ENCODE measurements at regions not wholly inside any gene's neighbourhood (a gene's known extent, or its start where the extent isn't known, plus 50 kb on each side); places are given as distances from the start of the nearest gene placed in this dataset.

DNA sequence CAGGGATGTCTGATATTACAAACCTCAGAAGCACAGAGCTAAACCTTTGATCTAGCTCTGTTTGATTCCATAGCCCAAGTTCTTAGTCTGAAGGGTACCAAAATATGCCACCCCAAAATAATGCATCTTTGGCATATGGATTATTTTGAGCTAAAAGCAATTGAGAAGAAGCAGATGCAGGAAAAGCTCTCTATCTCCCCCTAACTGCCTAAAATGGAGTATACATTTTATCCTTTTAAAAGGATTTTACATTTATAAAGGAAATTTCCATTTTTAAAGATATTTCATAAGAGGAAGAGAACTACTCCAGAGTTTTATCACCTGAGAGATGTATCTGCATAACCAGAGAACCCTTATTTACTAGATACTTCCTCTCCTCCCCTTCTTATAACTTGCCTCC lies 158.7 kb downstream of the ZNF674 start:
- Histone ChIP-seq H3K9me3 (replicated peaks in 1 of 2; ENCODE audit: control insufficient read depth in 1 of 2, insufficient read depth in 1 of 2, low read length in 2 of 2) (peaks cover 2 to 11% of the 10 kb centered on the region in 2 donors), H3K79me2 (ENCODE audit: insufficient read depth, low read length) (no peaks in the 10 kb centered on the region)
- no peak overlapping the region for H3K4me3 Mint-ChIP-seq

DNA sequence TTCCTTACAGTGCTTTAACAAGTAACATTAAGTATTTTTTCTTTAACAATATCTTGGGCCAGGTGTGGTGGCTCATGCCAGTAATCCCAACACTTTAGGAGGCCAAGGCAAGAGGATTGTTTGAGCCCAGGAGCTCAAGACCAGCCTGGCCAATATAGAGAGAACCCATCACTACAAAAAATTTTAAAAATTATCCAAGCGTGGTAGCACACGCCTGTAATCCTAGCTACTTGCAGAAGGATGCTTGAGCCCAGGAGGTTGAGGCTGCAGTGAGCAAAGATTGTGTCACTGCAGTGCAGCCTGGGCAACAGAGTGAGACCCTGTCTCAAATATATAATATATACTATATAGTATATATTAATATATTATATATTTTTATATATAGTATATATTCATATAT lies 162.2 kb downstream of the ZNF674 start:
- DNase-seq: no peak
- H3K4me3 ChIP-seq (replicated peaks in 1 of 3; ENCODE audit: low read depth in 2 of 3, low read length in 3 of 3): no peak overlapping the region

More for the DNA sequence above, 158.7 kb downstream of the ZNF674 start:
- Histone ChIP-seq H3K4me1 (ENCODE audit: control insufficient read depth in 1 of 2, insufficient read depth in 2 of 2, low read length in 2 of 2) (peaks cover 7% of the 10 kb centered on the region in 2 donors), H3K36me3 (replicated peaks in 1 of 2; ENCODE audit: control insufficient read depth in 1 of 2, insufficient read depth in 2 of 2, low read length in 2 of 2) (no peaks in the 10 kb centered on the region), H3K4me3 (replicated peaks in 1 of 3; ENCODE audit: low read depth in 2 of 3, low read length in 3 of 3) (no peak overlapping the region), H3K9ac (ENCODE audit: insufficient read depth, low read length, poor library complexity, severe bottlenecking) (no peak overlapping the region), H3K27ac (ENCODE audit: low read depth in 1 of 2, low read length in 2 of 2) (no peak overlapping the region), H4K20me1 (ENCODE audit: insufficient read depth, low read length) (no peaks in the 10 kb centered on the region), H3K4me2 (replicated peaks; ENCODE audit: extremely low read depth, low read length, poor library complexity, severe bottlenecking) (no peak overlapping the region), H3K27me3 (ENCODE audit: control insufficient read depth in 2 of 2, insufficient read depth in 2 of 2, low read length in 2 of 2) (no peaks in the 10 kb centered on the region), H2AFZ (ENCODE audit: insufficient read depth, low read depth, low read length, poor library complexity, severe bottlenecking) (no peak overlapping the region)
- Mint-ChIP-seq H3K36me3 (no peaks in the 10 kb centered on the region), H3K9me3 (peaks cover 3 to 12% (median 8%) of the 10 kb centered on the region in 7 donors), H3K27me3 (ENCODE audit: low read depth in 3 of 3) (peaks cover 0 to 5% (median 0%) of the 10 kb centered on the region in 3 donors), H3K27ac (no peak overlapping the region), H3K4me1 (peaks cover 8% of the 10 kb centered on the region)
- intact Hi-C loops (cut with micrococcal nuclease): no loop called here
- no peak for DNase-seq
- TF ChIP-seq, protein P1, sequence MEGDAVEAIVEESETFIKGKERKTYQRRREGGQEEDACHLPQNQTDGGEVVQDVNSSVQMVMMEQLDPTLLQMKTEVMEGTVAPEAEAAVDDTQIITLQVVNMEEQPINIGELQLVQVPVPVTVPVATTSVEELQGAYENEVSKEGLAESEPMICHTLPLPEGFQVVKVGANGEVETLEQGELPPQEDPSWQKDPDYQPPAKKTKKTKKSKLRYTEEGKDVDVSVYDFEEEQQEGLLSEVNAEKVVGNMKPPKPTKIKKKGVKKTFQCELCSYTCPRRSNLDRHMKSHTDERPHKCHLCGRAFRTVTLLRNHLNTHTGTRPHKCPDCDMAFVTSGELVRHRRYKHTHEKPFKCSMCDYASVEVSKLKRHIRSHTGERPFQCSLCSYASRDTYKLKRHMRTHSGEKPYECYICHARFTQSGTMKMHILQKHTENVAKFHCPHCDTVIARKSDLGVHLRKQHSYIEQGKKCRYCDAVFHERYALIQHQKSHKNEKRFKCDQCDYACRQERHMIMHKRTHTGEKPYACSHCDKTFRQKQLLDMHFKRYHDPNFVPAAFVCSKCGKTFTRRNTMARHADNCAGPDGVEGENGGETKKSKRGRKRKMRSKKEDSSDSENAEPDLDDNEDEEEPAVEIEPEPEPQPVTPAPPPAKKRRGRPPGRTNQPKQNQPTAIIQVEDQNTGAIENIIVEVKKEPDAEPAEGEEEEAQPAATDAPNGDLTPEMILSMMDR (IDR thresholded peaks at IDR 0.05): peak; percentile 25

More for the DNA sequence above, 162.2 kb downstream of the ZNF674 start:
- Histone ChIP-seq H3K4me2 (replicated peaks; ENCODE audit: extremely low read depth, low read length, poor library complexity, severe bottlenecking) (no peak overlapping the region), H3K36me3 (replicated peaks in 1 of 2; ENCODE audit: control insufficient read depth in 1 of 2, insufficient read depth in 2 of 2, low read length in 2 of 2) (no peaks in the 10 kb centered on the region), H2AFZ (ENCODE audit: insufficient read depth, low read depth, low read length, poor library complexity, severe bottlenecking) (no peak overlapping the region), H3K27me3 (ENCODE audit: control insufficient read depth in 2 of 2, insufficient read depth in 2 of 2, low read length in 2 of 2) (no peaks in the 10 kb centered on the region), H4K20me1 (ENCODE audit: insufficient read depth, low read length) (no peaks in the 10 kb centered on the region), H3K4me1 (ENCODE audit: control insufficient read depth in 1 of 2, insufficient read depth in 2 of 2, low read length in 2 of 2) (peaks cover 19 to 22% of the 10 kb centered on the region in 2 donors), H3K9ac (ENCODE audit: insufficient read depth, low read length, poor library complexity, severe bottlenecking) (no peak overlapping the region), H3K79me2 (ENCODE audit: insufficient read depth, low read length) (no peaks in the 10 kb centered on the region), H3K9me3 (replicated peaks in 1 of 2; ENCODE audit: control insufficient read depth in 1 of 2, insufficient read depth in 1 of 2, low read length in 2 of 2) (no peaks in the 10 kb centered on the region), H3K27ac (ENCODE audit: low read depth in 1 of 2, low read length in 2 of 2) (no peak overlapping the region)
- peaks cover 26% of the 10 kb centered on the region for H3K4me1 Mint-ChIP-seq
- TF ChIP-seq, protein P1 (IDR thresholded peaks at IDR 0.05): no peak
- H3K9me3 Mint-ChIP-seq: peaks cover 0 to 1% (median 0%) of the 10 kb centered on the region in 7 donors
- intact Hi-C loops (cut with micrococcal nuclease): no loop called here
- WGBS (ENCODE audit: insufficient coverage): no CpG with 5 or more reads among the region's 2 CpGs
- no peaks in the 10 kb centered on the region for H3K36me3 Mint-ChIP-seq
- H3K27me3 Mint-ChIP-seq (ENCODE audit: low read depth in 3 of 3): peaks cover 0 to 6% (median 2%) of the 10 kb centered on the region in 3 donors
- peak overlapping the region in 3 of 7 donors; percentile 58 to 90 (median 88) for H3K27ac Mint-ChIP-seq
- no peak overlapping the region for H3K4me3 Mint-ChIP-seq
